ENCODE measurements at regions not wholly inside any gene's neighbourhood (a gene's known extent, or its start where the extent isn't known, plus 50 kb on each side); places are given as distances from the start of the nearest gene placed in this dataset.
"Not testable (repeated sequence)": the region's sequence is repeated elsewhere in the genome, so short reads cannot be mapped to it uniquely, and the experiment has no call there.

GRCh38 chr2:89947208-89947815, 1255.8 kb downstream of the RPIA start:
- ATAC-seq; DNase-seq (ENCODE audit: low spot score): not testable (repeated sequence)

GRCh38 chr2:89948102-89948501, 1256.6 kb downstream of the RPIA start:
- not testable (repeated sequence) for DNase-seq (ENCODE audit: low spot score); ATAC-seq

- ATAC-seq, result peak; percentile 45
- DNase-seq (ENCODE audit: low spot score), result not testable (repeated sequence)
These were observed 1259.3 kb downstream of the RPIA start for GRCh38 chr2:89950807-89951206.

GRCh38 chr2:89957236-89957635, 1265.8 kb downstream of the RPIA start:
- DNase-seq (ENCODE audit: low spot score), result not testable (repeated sequence)
- ATAC-seq, result peak; percentile 87

GRCh38 chr2:89959729-89960378, 1268.4 kb downstream of the RPIA start:
- ATAC-seq; DNase-seq (ENCODE audit: low spot score): not testable (repeated sequence)

- ATAC-seq; DNase-seq (ENCODE audit: low spot score): not testable (repeated sequence)
These were observed 1269.1 kb downstream of the RPIA start for GRCh38 chr2:89960570-89960969.

GRCh38 chr2:89968567-89968966, 1277.1 kb downstream of the RPIA start:
- not testable (repeated sequence) for DNase-seq (ENCODE audit: low spot score); ATAC-seq

- not testable (repeated sequence) for DNase-seq (ENCODE audit: low spot score); ATAC-seq
These were observed 1277.7 kb downstream of the RPIA start for GRCh38 chr2:89969190-89969589.

- ATAC-seq; DNase-seq (ENCODE audit: low spot score): not testable (repeated sequence)
These were observed 1282.4 kb downstream of the RPIA start for GRCh38 chr2:89973849-89974248.

- not testable (repeated sequence) for DNase-seq (ENCODE audit: low spot score); ATAC-seq
These were observed 1288.5 kb downstream of the RPIA start for GRCh38 chr2:89979826-89980537.

- ATAC-seq, result not testable (repeated sequence)
These were observed 1290.8 kb downstream of the RPIA start for GRCh38 chr2:89982246-89982645.

GRCh38 chr2:89985650-89986049, 1294.2 kb downstream of the RPIA start:
- not testable (repeated sequence) for ATAC-seq; DNase-seq (ENCODE audit: low spot score)

More at GRCh38 chr2:89982246-89982645, 1290.8 kb downstream of the RPIA start:
- not testable (repeated sequence) for DNase-seq (ENCODE audit: low spot score)

GRCh38 chr2:89986532-89986931, 1295.1 kb downstream of the RPIA start:
- not testable (repeated sequence) for DNase-seq (ENCODE audit: low spot score); ATAC-seq

GRCh38 chr2:89996779-89997178, 1305.3 kb downstream of the RPIA start:
- DNase-seq (ENCODE audit: low spot score), result not testable (repeated sequence)

GRCh38 chr2:90004553-90004952, 1313.1 kb downstream of the RPIA start:
- not testable (repeated sequence) for ATAC-seq; DNase-seq (ENCODE audit: low spot score)

More at GRCh38 chr2:89996779-89997178, 1305.3 kb downstream of the RPIA start:
- ATAC-seq, result not testable (repeated sequence)

- ATAC-seq; DNase-seq (ENCODE audit: low spot score): not testable (repeated sequence)
These were observed 1319.1 kb downstream of the RPIA start for GRCh38 chr2:90010442-90011100.

GRCh38 chr2:90011101-90011443, 1319.6 kb downstream of the RPIA start:
- not testable (repeated sequence) for DNase-seq (ENCODE audit: low spot score); ATAC-seq

GRCh38 chr2:90019908-90020307, 1328.4 kb downstream of the RPIA start:
- not testable (repeated sequence) for DNase-seq (ENCODE audit: low spot score); ATAC-seq

- peak; percentile 66 for ATAC-seq
- not testable (repeated sequence) for DNase-seq (ENCODE audit: low spot score)
These were observed 1329.8 kb downstream of the RPIA start for GRCh38 chr2:90021234-90021633.

- not testable (repeated sequence) for DNase-seq (ENCODE audit: low spot score)
- peak; percentile 93 for ATAC-seq
These were observed 1335.8 kb downstream of the RPIA start for GRCh38 chr2:90027231-90027643.

Measured in left lobe of liver (tissue), 2 donors.